NB4 (cell line): ENCODE measurements at regions not wholly inside any gene's neighbourhood (a gene's known extent, or its start where the extent isn't known, plus 50 kb on each side); places are given as distances from the start of the nearest gene placed in this dataset.
"Not testable (repeated sequence)": the region's sequence is repeated elsewhere in the genome, so short reads cannot be mapped to it uniquely, and the experiment has no call there.

Experiments
- DNase-seq: peaks from one replicate; pipeline ENCODE4 v3.0.0; 2010; ENCODE audit warnings: low read depth
- H3K4me3 ChIP-seq: one replicate; pipeline ENCODE4 v1.5.1; 2011; ENCODE audit warnings: mild to moderate bottlenecking, low read depth, low read length, moderate library complexity
- CTCF ChIP-seq: IDR thresholded peaks from one replicate; pipeline ENCODE4 v1.5.1; 2012; ENCODE audit warnings: low read depth, low read length
- MAX ChIP-seq: IDR thresholded peaks from 2 replicates; pipeline ENCODE4 v1.6.1; 2011; ENCODE audit warnings: low read depth, low read length
- MYC ChIP-seq: IDR thresholded peaks from 2 replicates; pipeline ENCODE4 v1.6.1; 2011; ENCODE audit warnings: low read depth, low read length
- POLR2A ChIP-seq: IDR thresholded peaks from 2 replicates; pipeline ENCODE4 v1.6.1; 2011; ENCODE audit warnings: mild to moderate bottlenecking; ENCODE audit not compliant: insufficient read length; ENCODE audit errors: extremely low read depth

- no peak overlapping the region for H3K4me3 ChIP-seq
- TF ChIP-seq CTCF (no peak), MAX (no peak), POLR2A (no peak), MYC (no peak)
- DNase-seq, result no peak
Observed at GRCh38 chr10:64771253-64772050, 1250.3 kb downstream of the REEP3 start.

GRCh38 chr10:64773357-64773756 is 1252.2 kb downstream of the REEP3 start:
- TF ChIP-seq MAX, result no peak
- no peak for TF ChIP-seq MYC
- no peak for TF ChIP-seq CTCF
- TF ChIP-seq POLR2A, result no peak
- H3K4me3 ChIP-seq, result no peak overlapping the region
- no peak for DNase-seq

- not testable (repeated sequence) for DNase-seq, H3K4me3 ChIP-seq
Observed at GRCh38 chr10:64784451-64784850, 1263.2 kb downstream of the REEP3 start.

GRCh38 chr10:64785816-64786215 is 1264.6 kb downstream of the REEP3 start:
- H3K4me3 ChIP-seq, result no peak overlapping the region
- TF ChIP-seq MAX (no peak), POLR2A (no peak), CTCF (no peak), MYC (no peak)
- DNase-seq, result no peak

- DNase-seq, result no peak
- TF ChIP-seq POLR2A (no peak), MYC (no peak), MAX (no peak), CTCF (no peak)
- H3K4me3 ChIP-seq, result no peak overlapping the region
Observed at GRCh38 chr10:64786989-64787388, 1265.8 kb downstream of the REEP3 start.

GRCh38 chr10:64795847-64796246 is 1274.6 kb downstream of the REEP3 start:
- no peak for TF ChIP-seq POLR2A
- TF ChIP-seq CTCF, result no peak
- TF ChIP-seq MAX, result no peak
- no peak for TF ChIP-seq MYC
- DNase-seq, result no peak
- no peak overlapping the region for H3K4me3 ChIP-seq
